HG03064 (cell line): ENCODE measurements at regions not wholly inside any gene's neighbourhood (a gene's known extent, or its start where the extent isn't known, plus 50 kb on each side); places are given as distances from the start of the nearest gene placed in this dataset.

ENCODE experiments used
- ATAC-seq: cut with Tn5 transposase; IDR thresholded peaks from one replicate; pipeline ENCODE4 v1.9.1; 2021; ENCODE audit warnings: low read depth; ENCODE audit not compliant: unreplicated experiment

DNA sequence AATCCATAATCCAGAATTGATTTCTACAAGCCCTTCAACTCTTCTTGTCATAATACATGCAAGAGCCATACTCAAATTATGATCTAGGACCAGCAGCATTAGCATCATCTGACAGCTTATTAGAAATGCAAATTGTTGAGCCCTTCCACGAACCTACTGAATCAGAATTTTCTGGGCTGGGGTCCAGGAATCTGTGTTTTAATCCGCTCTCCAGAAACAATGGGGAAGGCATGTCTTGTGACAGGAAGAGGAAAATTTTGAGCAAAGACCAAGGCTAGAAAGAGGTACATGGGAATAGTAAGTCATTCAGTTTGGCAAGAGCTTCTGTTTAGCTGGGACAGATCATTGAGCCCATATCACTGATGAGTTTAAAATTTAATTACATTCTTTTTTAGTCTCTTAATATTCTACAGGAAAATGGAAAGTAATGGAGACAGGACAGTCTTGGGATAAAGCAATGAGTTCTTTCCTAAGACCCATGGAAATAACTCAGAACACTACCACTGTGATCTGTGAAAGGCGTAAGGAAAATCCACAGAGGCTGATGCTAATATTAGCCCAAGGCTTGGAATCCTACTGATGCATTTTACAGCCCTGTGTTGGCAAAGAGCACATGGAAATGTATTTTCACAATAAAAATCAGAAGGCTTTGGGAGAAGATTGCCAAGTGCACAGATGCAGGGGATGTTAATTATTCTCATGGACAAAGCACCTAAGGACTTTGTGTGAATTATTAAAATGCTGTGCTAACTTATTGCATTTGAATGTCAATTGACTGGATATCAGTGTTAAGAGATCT lies 73.7 kb upstream of the STK32A start:
- ATAC-seq = no peak

DNA sequence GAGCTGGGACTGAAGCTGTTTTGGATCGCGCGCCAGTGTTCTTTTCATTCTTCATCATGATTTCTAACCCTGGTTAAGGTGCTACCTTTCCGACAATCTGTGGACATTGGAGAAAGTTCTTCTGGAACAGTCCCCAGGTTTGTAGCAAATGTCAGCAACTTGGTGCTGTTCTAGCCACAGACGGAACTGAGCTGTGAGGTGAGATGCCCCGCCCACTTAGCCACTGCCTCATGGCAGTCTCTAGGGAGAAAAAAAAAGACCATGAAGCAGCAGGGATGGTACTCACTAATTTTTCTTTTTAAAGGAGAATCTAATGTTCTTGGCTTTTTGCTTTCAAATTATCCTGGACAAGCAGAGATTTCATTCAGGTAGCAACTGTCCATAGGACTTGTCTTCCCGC lies 72.1 kb upstream of the STK32A start:
- no peak for ATAC-seq

DNA sequence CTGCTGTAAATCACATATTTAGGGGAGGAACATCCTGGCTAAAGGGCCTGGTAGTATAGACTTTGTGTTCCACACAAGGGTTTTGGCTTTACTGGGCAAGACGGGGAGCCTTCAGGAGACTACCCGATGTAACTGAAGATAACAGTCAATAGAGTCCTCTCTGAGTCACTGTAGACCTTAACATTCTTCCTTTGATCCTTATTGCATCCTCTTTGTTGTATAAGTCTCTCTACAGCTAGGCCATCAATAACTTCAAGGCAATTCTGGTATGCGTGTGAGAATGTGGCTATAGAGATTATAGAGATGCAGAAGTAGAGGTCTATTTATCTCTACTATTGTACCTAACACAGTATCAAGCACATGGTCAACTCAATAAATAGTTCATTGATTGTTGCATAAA lies 67.3 kb upstream of the STK32A start:
- ATAC-seq = no peak

DNA sequence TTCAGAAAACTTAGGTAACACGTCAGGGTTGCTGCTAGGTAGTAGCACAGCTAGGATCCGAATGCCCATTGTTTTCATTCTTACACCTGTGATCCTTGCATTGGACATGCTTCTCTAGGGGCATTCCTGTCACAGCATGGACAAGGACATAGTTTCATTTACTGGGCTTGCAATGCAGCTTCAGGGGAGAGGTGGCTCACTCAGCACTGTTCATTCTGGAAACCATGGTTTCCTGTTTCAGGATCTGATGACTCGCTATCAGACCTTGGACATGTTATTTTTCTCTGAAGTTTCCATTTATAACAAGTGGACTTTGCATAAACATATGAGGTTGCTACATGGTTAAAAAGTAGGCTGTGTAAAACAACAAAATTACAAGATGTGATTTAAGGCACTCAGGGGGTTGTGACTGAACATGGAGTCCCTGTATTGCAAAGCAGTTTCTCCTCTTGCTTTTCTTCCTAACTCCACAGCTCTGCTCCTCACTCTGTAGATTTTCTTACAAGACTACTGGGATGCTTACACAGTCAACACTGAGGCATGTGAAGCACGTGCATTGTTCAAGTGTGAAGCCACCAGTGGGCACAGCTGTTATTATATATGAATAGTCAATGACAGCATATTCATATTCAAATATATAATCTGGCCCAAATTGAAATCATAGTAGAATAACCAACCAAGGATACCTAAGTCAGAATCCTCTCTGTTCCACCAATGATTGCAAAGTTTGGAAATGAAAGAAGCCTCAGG lies 66.1 kb upstream of the STK32A start:
- ATAC-seq = no peak

DNA sequence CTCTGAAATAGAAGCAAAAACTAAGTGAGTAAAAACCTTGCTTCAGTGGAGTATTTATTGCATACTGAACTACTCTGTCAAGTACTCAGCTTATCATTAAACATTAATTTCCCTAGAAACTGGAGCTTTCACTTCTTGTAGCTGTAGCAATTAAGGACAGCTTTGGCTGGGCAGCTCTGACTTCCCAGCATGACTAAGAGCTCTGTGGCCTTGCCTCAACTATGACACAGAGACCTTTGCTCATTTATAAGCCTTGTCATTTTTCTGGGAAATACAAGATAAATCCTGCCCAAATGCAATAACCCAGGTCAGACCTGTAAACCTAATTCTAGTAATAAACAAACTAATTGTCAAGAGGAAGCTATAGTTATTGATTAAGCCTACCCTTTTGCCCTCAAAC lies 65.4 kb upstream of the STK32A start:
- peak; percentile 71 for ATAC-seq

DNA sequence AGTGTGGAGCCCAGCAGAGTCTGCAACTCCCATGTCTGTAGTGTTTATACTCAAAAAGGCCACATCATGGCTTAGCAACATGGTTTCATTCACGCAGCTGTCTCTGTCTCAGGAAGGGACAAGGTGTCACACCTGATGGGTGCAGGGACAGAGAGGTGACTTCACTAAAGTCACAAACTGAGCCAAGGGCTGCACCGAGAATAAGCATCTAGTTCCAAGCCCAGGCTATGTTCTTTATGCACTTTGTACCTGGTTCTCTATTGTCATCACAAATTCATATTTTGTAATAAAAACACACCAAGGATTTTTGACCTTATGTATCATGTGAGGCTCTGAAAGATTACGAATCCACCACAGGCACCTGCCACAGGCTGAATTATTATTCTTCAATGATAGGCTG lies 64.9 kb upstream of the STK32A start:
- ATAC-seq = no peak

DNA sequence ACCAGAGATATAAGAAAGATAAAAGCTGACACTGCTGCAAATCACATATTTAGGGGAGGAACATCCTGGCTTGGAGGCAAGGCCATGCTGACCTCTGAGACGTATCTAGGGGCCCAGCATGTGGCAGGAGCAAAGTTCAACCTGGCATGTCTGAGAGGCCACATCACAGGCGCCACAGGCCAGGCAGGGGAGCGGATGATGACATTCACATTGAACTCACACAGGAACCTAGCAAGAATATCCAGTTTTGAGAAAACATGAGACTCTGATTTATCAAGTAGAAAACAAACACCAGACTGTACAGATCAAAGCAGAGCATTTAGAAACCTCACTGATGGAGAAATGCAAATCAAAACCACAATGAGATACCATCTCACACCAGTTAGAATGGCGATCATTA lies 64.2 kb upstream of the STK32A start:
- ATAC-seq = peak; percentile 53

DNA sequence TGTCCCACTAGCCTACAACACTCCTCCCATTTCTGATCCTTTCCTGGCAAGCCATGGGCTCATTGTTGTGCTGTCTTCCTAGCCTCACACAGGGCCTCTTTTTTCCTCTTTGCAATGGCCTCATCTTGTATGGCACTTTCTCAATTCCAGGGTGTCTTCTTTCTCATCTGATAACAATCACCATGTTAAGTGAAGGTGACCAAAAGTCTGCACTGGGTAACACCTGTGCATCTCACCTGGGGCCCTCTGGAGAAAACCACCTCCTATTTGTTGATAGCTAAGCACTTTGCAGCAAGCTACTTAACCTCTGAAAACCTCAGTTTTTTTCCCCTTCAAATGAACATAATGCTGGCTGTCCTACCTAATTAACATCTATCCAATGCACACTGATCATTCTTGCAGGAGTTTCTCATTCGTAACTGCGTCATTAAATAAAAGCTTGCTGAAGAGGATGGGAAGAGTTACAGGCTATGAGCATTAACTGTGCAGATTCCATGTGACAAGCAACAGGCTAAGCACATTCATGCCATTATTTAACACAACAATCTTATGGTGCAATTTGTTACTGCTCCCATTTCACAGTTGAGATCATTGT lies 60.1 kb upstream of the STK32A start:
- no peak for ATAC-seq

DNA sequence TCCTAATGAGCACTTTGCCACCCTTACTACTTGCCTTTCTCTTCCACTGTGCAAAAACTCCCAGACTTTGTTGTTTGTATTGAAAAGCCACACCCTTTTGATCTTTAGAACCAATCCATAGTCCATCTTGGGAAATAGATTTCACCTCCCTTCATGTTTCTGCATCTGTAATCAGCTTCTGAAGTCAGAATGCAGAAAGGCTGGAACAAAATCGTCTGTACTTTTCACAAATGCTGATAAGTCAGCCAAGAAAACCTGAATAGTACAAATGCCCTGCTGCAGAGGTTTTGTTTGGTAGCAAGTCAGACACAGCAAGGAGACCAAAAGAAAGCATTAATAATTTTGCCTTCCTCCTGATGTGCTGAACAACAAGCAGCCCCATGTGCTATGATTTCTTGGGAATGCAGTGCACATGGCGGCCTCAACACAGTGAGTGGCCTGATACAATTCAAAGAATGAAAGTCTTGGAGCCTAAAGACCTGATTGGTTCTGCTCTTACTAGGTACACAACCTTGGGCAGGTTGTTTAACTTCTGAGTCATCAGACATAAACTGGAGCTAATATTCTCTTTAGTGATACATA lies 59.2 kb upstream of the STK32A start:
- no peak for ATAC-seq

DNA sequence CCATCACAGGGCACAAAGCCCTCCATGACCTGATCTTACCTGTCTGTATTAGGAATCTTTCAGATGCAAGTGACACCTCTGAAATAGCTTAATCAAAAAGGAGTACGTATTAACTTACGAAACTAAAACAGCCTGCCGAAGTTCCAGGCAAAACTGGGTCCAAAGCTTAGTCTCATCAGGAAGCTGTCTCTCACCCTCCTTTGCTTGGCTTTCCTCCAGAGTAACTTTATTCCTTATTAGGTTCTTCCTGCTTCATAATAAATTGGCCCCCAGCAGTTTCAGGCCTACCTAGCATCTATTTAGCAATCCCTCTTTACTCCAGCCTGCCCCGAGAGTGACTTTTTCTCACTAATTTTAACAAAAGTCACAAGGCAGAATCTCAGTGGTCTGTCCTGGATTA lies 58.4 kb upstream of the STK32A start:
- ATAC-seq = no peak

DNA sequence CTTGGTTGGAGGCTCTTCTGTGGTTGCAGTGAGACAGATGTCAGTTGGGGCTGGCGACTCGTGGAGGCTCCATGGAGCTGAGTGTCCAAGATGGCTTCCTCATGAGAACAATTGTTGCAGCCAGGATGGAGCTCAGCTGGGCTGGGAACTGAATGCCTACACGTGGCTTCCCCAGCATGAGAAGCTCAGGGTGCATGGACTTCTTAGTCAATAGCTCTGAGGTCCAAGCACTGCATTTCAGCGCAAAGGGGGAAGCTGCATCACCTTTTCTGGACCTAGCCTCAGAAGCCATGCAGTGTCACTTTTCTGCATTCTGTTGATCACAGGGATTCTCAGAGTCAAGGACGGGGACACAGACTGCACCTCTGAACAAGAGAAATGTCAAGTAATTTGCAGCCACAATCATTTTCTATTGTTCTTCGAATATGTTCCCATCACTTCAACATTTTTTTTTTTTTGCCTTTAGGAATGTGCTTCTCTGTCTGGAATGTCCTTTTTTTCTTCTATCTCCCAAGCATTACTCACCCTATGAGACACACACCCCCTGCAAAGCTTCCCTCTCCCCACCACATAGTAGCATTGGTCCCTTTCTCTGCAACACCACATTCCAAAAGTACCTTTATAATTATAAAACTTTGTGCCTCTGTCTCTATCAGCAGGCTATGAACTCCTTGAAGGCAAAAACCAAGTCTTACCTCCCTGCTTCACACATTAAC lies 57.5 kb upstream of the STK32A start:
- ATAC-seq = no peak

DNA sequence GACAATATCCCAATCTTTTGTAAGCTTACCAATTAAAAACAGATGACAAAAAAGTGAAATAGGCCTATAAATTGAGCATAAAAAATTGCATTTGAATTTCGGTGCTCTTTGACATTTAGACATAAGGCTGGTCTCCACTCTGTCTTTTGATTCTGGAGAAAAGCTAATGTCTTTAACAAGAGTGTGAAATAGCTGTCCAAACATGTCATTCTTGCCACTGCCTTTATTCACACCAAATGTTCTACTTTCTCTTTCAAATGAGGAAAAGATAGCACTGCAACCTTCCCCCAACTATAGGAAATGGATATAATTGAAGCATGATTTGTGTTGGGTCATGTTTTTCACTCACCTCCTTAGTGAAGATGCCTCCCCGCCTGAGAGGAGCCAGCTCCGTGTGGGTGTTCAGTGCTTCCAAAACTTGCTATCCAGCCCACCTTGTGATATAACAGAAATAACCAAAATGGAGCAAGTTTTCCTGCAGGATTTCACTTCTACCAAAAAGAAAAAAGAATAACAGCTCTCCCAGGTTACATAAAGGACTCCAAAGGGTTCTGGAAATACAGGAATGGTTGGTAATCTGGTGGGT lies 55.2 kb upstream of the STK32A start:
- ATAC-seq = no peak

DNA sequence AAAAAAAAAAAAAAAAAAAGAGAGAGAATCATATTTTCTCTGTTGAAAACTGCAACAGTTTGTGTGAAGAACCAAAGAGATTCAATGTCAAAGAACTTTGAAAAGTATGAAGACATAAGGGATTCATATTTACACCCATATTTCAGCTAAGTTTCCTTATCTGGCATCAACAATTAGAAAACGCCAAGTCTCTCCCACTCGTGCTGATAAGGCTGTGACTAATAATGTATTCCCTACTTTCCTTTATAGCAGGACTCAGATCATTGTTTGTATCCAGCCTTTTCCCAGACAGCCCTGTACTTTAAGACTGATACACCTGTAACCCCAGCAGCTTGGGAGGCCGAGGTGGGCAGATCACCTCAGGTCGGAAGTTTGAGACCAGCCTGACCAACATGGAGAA lies 54.1 kb upstream of the STK32A start:
- no peak for ATAC-seq
